ENCODE measurements at regions not wholly inside any gene's neighbourhood (a gene's known extent, or its start where the extent isn't known, plus 50 kb on each side); places are given as distances from the start of the nearest gene placed in this dataset.

DNA sequence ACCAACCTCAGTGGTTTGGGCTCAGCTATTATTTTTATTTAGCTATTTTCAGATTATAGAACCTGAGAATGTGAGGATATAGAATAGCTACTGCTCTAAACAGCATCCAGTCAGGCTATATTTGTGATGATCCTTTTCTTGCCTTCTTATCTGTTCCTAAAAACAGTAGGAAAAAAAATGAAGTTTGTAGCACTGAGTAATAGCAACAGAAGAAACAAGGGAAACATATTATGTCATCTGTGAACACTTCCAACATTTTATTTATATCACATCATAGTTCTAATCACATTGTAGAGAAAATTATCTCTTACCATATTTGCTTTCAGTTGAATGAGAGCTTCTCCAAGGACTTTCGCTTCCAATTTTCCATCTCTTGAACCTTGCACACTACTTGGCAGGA, 229.6 kb upstream of the PTPRZ1 start:
- TF ChIP-seq POLR2AphosphoS5 (IDR thresholded peaks at IDR 0.05), result no peak
- TF ChIP-seq, protein P1, sequence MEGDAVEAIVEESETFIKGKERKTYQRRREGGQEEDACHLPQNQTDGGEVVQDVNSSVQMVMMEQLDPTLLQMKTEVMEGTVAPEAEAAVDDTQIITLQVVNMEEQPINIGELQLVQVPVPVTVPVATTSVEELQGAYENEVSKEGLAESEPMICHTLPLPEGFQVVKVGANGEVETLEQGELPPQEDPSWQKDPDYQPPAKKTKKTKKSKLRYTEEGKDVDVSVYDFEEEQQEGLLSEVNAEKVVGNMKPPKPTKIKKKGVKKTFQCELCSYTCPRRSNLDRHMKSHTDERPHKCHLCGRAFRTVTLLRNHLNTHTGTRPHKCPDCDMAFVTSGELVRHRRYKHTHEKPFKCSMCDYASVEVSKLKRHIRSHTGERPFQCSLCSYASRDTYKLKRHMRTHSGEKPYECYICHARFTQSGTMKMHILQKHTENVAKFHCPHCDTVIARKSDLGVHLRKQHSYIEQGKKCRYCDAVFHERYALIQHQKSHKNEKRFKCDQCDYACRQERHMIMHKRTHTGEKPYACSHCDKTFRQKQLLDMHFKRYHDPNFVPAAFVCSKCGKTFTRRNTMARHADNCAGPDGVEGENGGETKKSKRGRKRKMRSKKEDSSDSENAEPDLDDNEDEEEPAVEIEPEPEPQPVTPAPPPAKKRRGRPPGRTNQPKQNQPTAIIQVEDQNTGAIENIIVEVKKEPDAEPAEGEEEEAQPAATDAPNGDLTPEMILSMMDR (IDR thresholded peaks at IDR 0.05), result no peak
- TF ChIP-seq POLR2A (IDR thresholded peaks at IDR 0.05), result no peak

Data from breast epithelium (tissue), 3 donors.